MCF 10A (cell line): ENCODE measurements at regions not wholly inside any gene's neighbourhood (a gene's known extent, or its start where the extent isn't known, plus 50 kb on each side); places are given as distances from the start of the nearest gene placed in this dataset.

Experiments
- BruUV-seq: library from RNA; stranded (reverse); fragments of 400-500 nt; replicated peaks from 2 replicates; lab custom pipeline; 2021; lab: Mats Ljungman, UMichigan
- CTCF ChIA-PET: fragments of 300-600 bp; sonication (Branson Sonifier 250); formaldehyde crosslinking; extraction: SDS; loops from one replicate; lab custom pipeline; 2021; ENCODE audit warnings: antibody characterized with exemption, inconsistent platforms; lab: Yijun Ruan, JAX
- POLR2A ChIA-PET: fragments of 300-600, 350-650 bp; sonication (Branson Sonifier 250); formaldehyde crosslinking; extraction: SDS; loops from one replicate; lab custom pipeline; 2020; ENCODE audit warnings: antibody characterized with exemption, inconsistent platforms; lab: Yijun Ruan, JAX
- DNase-seq: peaks from one replicate; pipeline ENCODE4 v3.0.0-alpha.2; 2018; ENCODE audit not compliant: unreplicated experiment
- H3K27ac Mint-ChIP-seq: one replicate; pipeline ENCODE4 v1.8.0; 2022; ENCODE audit warnings: mild to moderate bottlenecking, low read depth, mixed read lengths; ENCODE audit not compliant: unreplicated experiment
- H3K27me3 Mint-ChIP-seq: one replicate; pipeline ENCODE4 v1.8.0; 2022; ENCODE audit warnings: mixed read lengths; ENCODE audit not compliant: insufficient read depth, unreplicated experiment
- H3K36me3 Mint-ChIP-seq: one replicate; pipeline ENCODE4 v1.8.0; 2022; ENCODE audit warnings: mild to moderate bottlenecking, moderate library complexity, mixed read lengths; ENCODE audit not compliant: insufficient read depth, unreplicated experiment
- H3K4me1 Mint-ChIP-seq: one replicate; pipeline ENCODE4 v1.8.0; 2022; ENCODE audit warnings: mixed read lengths; ENCODE audit not compliant: insufficient read depth, unreplicated experiment
- H3K4me3 Mint-ChIP-seq: one replicate; pipeline ENCODE4 v1.8.0; 2022; ENCODE audit warnings: mild to moderate bottlenecking, moderate library complexity, mixed read lengths; ENCODE audit not compliant: unreplicated experiment
- H3K9me3 Mint-ChIP-seq: one replicate; pipeline ENCODE4 v1.8.0; 2022; ENCODE audit warnings: mixed read lengths; ENCODE audit not compliant: unreplicated experiment
- intact Hi-C: fragments of 100-400 bp; cut with micrococcal nuclease; formaldehyde crosslinking; loops from 2 replicates; pipeline ENCODE4 v1.14.1; 2022
- TF ChIP-seq, protein P1 (sequence below): fragments of 200-600 bp; IDR thresholded peaks from one replicate; pipeline ENCODE4 v1.8.0; 2022; ENCODE audit warnings: antibody characterized with exemption, mild to moderate bottlenecking; ENCODE audit not compliant: unreplicated experiment

- peaks cover 34% of the 10 kb centered on the region for H3K4me1 Mint-ChIP-seq
- H3K27me3 Mint-ChIP-seq, result no peaks in the 10 kb centered on the region
- TF ChIP-seq, protein P1, sequence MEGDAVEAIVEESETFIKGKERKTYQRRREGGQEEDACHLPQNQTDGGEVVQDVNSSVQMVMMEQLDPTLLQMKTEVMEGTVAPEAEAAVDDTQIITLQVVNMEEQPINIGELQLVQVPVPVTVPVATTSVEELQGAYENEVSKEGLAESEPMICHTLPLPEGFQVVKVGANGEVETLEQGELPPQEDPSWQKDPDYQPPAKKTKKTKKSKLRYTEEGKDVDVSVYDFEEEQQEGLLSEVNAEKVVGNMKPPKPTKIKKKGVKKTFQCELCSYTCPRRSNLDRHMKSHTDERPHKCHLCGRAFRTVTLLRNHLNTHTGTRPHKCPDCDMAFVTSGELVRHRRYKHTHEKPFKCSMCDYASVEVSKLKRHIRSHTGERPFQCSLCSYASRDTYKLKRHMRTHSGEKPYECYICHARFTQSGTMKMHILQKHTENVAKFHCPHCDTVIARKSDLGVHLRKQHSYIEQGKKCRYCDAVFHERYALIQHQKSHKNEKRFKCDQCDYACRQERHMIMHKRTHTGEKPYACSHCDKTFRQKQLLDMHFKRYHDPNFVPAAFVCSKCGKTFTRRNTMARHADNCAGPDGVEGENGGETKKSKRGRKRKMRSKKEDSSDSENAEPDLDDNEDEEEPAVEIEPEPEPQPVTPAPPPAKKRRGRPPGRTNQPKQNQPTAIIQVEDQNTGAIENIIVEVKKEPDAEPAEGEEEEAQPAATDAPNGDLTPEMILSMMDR, result no peak
- intact Hi-C loops, result no loop called here
- BruUV-seq, result no TSS peak
- no peak overlapping the region for H3K4me3 Mint-ChIP-seq
- peak; percentile 38 for DNase-seq
- H3K27ac Mint-ChIP-seq, result no peak overlapping the region
- H3K9me3 Mint-ChIP-seq, result no peaks in the 10 kb centered on the region
- ChIA-PET CTCF (no interaction called here), POLR2A (no interaction called here)
- peaks cover 5% of the 10 kb centered on the region for H3K36me3 Mint-ChIP-seq
Measured at GRCh38 chr4:27789773-27790172, 929.1 kb downstream of the STIM2 start.

DNA sequence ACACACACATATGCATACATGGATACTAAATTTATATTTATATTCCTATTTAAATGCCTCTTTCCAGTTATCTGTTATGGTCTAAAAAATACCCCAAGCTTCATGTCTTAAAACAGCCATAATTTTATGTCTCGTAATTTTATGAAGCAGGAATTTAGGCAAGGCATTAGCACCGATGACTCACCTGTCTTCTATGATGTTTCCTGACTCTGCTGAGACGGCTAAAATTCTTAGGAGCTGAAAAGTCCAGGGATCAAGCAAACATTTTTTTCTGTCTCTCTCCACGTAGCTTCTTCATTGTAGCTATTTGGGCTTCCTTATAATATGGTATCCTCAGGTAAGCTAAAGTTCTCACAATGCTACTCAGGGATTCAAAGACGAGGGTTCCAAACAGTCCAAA, 930.3 kb downstream of the STIM2 start:
- no TSS peak for BruUV-seq
- peaks cover 5% of the 10 kb centered on the region for H3K36me3 Mint-ChIP-seq
- peak overlapping the region; percentile 8 for H3K27ac Mint-ChIP-seq

DNA sequence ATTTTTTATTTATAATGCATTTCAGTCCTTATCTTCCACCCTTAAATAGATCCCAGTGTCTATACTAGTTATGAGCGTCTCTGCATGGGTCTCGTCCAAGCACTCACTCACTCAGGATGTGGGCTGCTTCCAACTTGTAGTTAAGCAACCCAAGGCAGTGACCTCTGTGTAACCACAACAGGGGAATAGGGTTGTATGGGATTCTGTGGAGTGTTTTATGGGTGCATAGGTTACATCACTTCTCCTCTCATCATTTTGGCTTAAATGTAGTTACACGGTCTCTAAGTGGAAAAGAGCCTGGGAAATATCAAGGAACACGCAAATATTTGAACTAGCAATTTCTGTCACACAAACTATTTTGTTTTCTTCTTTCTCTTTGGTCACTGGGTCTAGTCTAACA, 931.0 kb downstream of the STIM2 start:
- peak; percentile 86 for DNase-seq
- ChIA-PET POLR2A (interaction anchor here (0.9 kb wide), 1 partner anchor 14 kb away, joined by 4 read pairs; no protein-coding TSS in a partner anchor), CTCF (no interaction called here)
- H3K9me3 Mint-ChIP-seq, result no peaks in the 10 kb centered on the region
- peak overlapping the region; percentile 8 for H3K27ac Mint-ChIP-seq
- intact Hi-C loops, result no loop called here
- no TSS peak for BruUV-seq
- H3K4me3 Mint-ChIP-seq, result no peak overlapping the region
- TF ChIP-seq, protein P1, result no peak
- peaks cover 5% of the 10 kb centered on the region for H3K36me3 Mint-ChIP-seq
- peaks cover 34% of the 10 kb centered on the region for H3K4me1 Mint-ChIP-seq
- H3K27me3 Mint-ChIP-seq, result no peaks in the 10 kb centered on the region

More for the DNA sequence above, 930.3 kb downstream of the STIM2 start:
- DNase-seq, result peak; percentile 66
- H3K27me3 Mint-ChIP-seq, result no peaks in the 10 kb centered on the region
- CTCF ChIA-PET, result no interaction called here
- peaks cover 34% of the 10 kb centered on the region for H3K4me1 Mint-ChIP-seq
- H3K9me3 Mint-ChIP-seq, result no peaks in the 10 kb centered on the region
- POLR2A ChIA-PET, result interaction anchor here (0.9 kb wide), 2 partner anchors 8 to 13 kb away, joined by 3 to 4 read pairs; no protein-coding TSS in a partner anchor
- no peak overlapping the region for H3K4me3 Mint-ChIP-seq
- intact Hi-C loops, result no loop called here
- TF ChIP-seq, protein P1, result no peak

GRCh38 chr4:27807207-27807606, 946.6 kb downstream of the STIM2 start:
- no peaks in the 10 kb centered on the region for H3K27me3 Mint-ChIP-seq
- POLR2A ChIA-PET, result no interaction called here
- H3K36me3 Mint-ChIP-seq, result no peaks in the 10 kb centered on the region
- no peaks in the 10 kb centered on the region for H3K4me1 Mint-ChIP-seq
- H3K4me3 Mint-ChIP-seq, result no peak overlapping the region
- TF ChIP-seq, protein P1, result no peak
- no TSS peak for BruUV-seq
- intact Hi-C loops, result no loop called here
- no peak for DNase-seq
- H3K27ac Mint-ChIP-seq, result no peak overlapping the region
- CTCF ChIA-PET, result interaction anchor here (1.1 kb wide), 1 partner anchor 123 kb away, joined by 4 read pairs; no protein-coding TSS in a partner anchor
- peaks cover 6% of the 10 kb centered on the region for H3K9me3 Mint-ChIP-seq
